SK-MEL-5 (cell line): ENCODE measurements at regions not wholly inside any gene's neighbourhood (a gene's known extent, or its start where the extent isn't known, plus 50 kb on each side); places are given as distances from the start of the nearest gene placed in this dataset.

Source experiments
- DNase-seq: peaks from one replicate; pipeline ENCODE4 v3.0.0-alpha.2; 2016; ENCODE audit warnings: low read depth, low spot score
- in situ Hi-C: cut with HindIII; loops from 2 replicates; pipeline ENCODE4 v1.10.0; 2016; ENCODE audit warnings: low sequenced_read_pairs, high pct_unique_total_duplicates, low pct_unique_long_range_greater_than_20kb

DNA sequence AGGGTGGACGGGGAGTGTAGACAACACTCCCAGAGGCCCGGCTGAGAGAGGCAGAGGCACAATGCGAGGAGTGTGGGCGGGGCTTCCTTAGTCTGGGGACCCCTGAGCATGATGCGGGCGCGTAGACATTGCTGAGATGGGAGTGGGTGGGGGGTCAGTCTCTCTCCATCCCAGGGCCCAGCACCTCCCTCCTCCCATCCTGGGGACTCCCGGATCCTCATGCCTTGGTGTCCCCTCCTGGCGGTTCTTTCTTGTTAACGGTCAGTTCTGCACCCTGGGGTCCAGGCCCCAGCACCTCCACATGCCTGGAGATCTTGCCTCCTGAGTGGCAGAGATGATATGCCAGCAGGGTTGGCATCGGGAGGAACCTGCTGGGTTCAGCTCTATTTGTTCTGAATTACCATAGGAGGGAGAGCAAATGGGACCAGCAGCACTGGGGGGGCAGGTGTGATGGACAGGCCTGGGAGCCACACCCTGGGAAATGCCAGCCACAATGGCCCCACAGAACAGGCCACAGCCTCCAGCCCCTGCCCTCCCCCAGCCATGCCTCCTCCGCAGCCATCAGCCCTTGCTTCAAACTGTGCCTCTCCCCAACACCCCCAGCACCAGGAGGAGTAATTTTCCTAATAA lies 55.7 kb downstream of the RTL6 start:
- in situ Hi-C loops = no loop called here
- no peak for DNase-seq

- in situ Hi-C loops = no loop called here
- no peak for DNase-seq
Measured at GRCh38 chr22:44441401-44442185, 56.4 kb downstream of the RTL6 start.

GRCh38 chr22:44440224-44441160 lies 57.5 kb downstream of the RTL6 start:
- DNase-seq = no peak
- in situ Hi-C loops = no loop called here

DNA sequence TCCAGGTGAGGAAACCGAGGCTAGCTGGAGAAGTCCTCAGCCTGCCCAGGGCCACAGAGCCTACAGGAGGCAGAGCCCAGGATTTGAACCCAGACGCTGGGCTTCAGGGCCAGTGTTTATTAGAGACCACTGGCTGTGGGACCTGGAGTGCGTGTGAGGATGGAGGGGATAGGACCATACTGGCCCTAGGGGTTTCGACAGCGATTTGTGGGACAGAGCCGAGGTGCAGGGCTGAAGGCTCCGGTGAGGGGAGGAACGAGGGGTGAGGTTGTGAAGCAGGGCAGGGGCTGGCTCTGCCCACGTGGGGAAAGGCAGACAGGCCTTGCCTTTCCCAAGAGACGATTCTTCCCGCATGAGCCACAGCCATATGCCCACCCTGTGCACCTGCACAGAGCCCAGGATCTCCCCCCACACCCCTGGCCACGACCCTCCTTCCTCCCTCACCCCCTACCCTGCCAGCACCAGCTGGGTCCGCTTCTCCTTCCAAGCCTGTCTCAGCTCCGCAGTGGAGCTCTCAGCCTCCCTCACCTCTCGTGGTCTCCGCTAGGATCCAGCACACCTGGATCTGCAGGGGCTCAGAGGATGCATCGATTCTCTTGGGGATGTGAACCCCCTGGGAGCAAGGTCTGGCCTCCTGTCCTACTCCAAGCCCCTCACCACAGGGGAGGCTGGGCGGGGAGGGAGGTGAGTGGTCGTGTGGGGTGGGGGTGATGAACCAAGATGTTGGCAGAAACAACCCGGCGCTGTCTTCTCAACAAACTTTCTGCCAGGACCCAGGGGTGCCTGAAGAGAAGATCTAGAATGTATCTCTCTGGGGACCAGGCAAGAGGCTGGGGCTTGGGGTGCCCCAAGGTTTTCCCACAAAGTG lies 58.4 kb downstream of the RTL6 start:
- in situ Hi-C loops = no loop called here
- DNase-seq = no peak

GRCh38 chr22:44438481-44439131 lies 59.4 kb downstream of the RTL6 start:
- no peak for DNase-seq
- in situ Hi-C loops = no loop called here

DNA sequence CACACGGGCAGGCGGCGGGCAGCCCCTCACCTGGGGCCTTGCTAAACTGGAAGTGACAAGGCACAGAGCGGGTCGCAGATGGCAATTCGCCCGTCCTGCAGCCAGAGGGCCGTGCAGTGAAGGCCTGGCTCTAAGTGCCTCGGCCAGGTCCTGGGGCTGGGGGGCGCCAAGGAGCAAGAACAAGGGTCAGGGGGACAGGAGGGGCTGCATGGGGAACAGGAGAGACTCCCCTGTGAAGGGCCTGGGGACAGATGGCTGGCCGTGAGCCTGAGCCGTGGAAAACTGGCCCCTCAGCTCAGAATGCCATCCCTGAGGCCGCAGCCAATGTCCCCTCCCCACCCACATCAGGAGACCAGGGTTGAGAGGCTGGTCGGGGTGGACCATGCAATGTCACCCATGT lies 60.0 kb downstream of the RTL6 start:
- no peak for DNase-seq
- in situ Hi-C loops = no loop called here

GRCh38 chr22:44437216-44438055 lies 60.6 kb downstream of the RTL6 start:
- in situ Hi-C loops = no loop called here
- DNase-seq = no peak

GRCh38 chr22:44436736-44437135 lies 61.3 kb downstream of the RTL6 start:
- DNase-seq = peak; percentile 41
- in situ Hi-C loops = no loop called here

GRCh38 chr22:44431256-44431655 lies 66.8 kb downstream of the RTL6 start:
- no peak for DNase-seq
- in situ Hi-C loops = no loop called here

- DNase-seq = no peak
- in situ Hi-C loops = no loop called here
Measured at GRCh38 chr22:44430716-44431115, 67.3 kb downstream of the RTL6 start.

DNA sequence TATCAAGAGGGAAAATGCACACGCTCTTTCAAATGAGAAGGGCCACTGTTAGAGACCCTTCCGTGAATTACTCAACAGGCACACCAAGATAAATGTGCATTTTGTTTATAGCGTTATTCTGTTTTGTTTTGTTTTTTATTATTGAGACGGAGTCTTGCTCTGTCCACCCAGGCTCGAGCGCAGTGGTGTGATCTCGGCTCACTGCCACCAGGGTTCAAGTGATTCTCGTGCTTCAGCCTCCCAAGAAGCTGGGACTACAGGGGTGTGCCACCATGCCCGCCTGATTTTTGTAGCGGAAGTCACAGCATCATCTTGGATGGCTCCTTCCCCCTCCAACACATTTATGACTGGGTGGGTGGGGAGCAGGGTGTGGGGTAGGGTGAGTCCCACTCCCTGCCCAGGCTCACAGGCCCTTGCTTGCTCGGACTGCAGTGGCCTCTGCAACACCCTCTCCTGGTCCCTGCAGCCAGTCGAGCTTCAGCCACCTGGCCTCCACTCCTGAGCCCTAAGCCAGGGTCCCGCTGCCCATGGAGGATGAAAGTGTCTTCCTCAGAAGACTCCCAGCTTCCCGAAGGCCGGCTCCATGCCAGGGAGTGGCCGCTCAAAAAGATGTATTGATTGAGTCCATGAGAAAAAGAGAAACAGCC lies 68.0 kb downstream of the RTL6 start:
- in situ Hi-C loops = no loop called here
- no peak for DNase-seq

GRCh38 chr22:44428941-44429830 lies 68.8 kb downstream of the RTL6 start:
- in situ Hi-C loops = no loop called here
- DNase-seq = no peak

- DNase-seq = no peak
- in situ Hi-C loops = no loop called here
Measured at GRCh38 chr22:44427611-44428470, 70.2 kb downstream of the RTL6 start.

DNA sequence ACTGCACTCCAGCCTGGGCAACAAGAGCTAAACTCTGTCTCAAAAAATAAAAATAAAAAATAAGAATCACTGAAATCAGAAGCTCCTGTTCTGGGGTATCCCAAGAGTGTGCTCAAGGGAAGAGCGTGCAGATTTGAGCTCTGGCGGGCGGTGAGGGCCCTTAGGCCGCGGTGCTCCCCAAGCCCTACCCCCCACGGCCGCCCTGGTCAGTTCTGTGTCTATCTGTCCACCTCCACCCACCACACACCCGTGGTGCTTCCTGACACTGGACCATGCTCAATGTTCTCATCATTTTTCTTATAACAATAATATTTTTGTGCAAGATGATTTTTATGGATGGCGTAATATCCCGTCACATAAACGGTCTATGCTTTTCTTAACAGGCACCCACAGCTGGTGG lies 71.1 kb downstream of the RTL6 start:
- DNase-seq = no peak
- in situ Hi-C loops = no loop called here
